ENCODE measurements at regions not wholly inside any gene's neighbourhood (a gene's known extent, or its start where the extent isn't known, plus 50 kb on each side); places are given as distances from the start of the nearest gene placed in this dataset.

DNA sequence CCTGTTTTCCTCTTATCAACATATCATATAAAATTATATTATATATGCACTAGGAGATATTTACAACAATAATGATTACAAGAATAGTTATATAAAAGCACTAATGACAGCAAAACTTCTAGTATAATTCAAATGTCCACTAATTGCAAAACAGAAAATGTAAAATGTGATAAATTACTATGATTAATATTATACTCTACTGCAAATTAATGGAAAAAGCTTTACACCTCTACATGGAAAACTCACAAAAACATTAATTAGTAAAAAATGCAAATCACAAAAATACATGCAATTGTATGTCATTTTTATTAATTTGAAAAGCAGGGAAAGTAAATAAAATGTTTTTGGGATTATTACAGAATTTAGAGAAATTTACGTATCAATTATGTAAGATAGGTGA, 681.0 kb upstream of the PCDH20 start:
- H3K27ac ChIP-seq (replicated peaks in 1 of 4) = no peak overlapping the region
- H3K9me3 ChIP-seq = no peaks in the 10 kb centered on the region
- no peak overlapping the region for H3K4me3 ChIP-seq
- H3K4me1 ChIP-seq = no peaks in the 10 kb centered on the region
- no peaks in the 10 kb centered on the region for H3K27me3 ChIP-seq
- no peak for DNase-seq (ENCODE audit: extremely low spot score)
- TF ChIP-seq POLR2A (IDR thresholded peaks at IDR 0.05; ENCODE audit: low read depth) (no peak), EP300 (IDR thresholded peaks at IDR 0.05) (no peak), POLR2AphosphoS5 (IDR thresholded peaks at IDR 0.05) (no peak)
- TF ChIP-seq, protein P1, sequence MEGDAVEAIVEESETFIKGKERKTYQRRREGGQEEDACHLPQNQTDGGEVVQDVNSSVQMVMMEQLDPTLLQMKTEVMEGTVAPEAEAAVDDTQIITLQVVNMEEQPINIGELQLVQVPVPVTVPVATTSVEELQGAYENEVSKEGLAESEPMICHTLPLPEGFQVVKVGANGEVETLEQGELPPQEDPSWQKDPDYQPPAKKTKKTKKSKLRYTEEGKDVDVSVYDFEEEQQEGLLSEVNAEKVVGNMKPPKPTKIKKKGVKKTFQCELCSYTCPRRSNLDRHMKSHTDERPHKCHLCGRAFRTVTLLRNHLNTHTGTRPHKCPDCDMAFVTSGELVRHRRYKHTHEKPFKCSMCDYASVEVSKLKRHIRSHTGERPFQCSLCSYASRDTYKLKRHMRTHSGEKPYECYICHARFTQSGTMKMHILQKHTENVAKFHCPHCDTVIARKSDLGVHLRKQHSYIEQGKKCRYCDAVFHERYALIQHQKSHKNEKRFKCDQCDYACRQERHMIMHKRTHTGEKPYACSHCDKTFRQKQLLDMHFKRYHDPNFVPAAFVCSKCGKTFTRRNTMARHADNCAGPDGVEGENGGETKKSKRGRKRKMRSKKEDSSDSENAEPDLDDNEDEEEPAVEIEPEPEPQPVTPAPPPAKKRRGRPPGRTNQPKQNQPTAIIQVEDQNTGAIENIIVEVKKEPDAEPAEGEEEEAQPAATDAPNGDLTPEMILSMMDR (IDR thresholded peaks at IDR 0.05) = no peak
- WGBS = 46% methylated on average over 1 of the region's 1 CpG
- no peaks in the 10 kb centered on the region for H3K36me3 ChIP-seq
- intact Hi-C loops (cut with DNase I) = no loop called here

DNA sequence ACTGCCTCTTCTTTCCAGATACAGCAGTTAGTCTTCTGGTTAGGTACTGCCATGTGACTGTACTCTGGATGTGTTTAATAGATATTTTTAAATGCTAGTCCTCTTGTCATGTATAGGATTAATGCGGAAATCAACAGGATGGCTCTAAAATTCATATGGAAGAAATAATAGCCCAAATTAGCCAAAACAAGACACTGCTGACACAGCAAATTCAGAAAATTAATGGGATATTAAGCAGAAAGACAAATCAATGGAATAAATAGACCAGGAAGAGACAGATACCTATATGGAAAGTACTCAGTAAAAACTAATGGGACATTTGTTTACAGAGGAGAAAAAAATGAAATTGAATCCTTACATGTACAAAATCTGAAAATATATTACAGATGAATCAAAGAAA, 679.3 kb upstream of the PCDH20 start:
- intact Hi-C loops (cut with DNase I) = no loop called here
- Histone ChIP-seq H3K4me1 (no peaks in the 10 kb centered on the region), H3K27me3 (no peaks in the 10 kb centered on the region), H3K4me3 (no peak overlapping the region), H3K27ac (replicated peaks in 1 of 4) (no peak overlapping the region), H3K36me3 (no peaks in the 10 kb centered on the region), H3K9me3 (no peaks in the 10 kb centered on the region)
- 96% methylated on average over 1 of the region's 1 CpG for WGBS
- DNase-seq (ENCODE audit: extremely low spot score) = no peak
- TF ChIP-seq POLR2AphosphoS5 (IDR thresholded peaks at IDR 0.05) = no peak
- no peak for TF ChIP-seq POLR2A (IDR thresholded peaks at IDR 0.05; ENCODE audit: low read depth)
- TF ChIP-seq, protein P1 (IDR thresholded peaks at IDR 0.05) = no peak
- TF ChIP-seq EP300 (IDR thresholded peaks at IDR 0.05) = no peak

DNA sequence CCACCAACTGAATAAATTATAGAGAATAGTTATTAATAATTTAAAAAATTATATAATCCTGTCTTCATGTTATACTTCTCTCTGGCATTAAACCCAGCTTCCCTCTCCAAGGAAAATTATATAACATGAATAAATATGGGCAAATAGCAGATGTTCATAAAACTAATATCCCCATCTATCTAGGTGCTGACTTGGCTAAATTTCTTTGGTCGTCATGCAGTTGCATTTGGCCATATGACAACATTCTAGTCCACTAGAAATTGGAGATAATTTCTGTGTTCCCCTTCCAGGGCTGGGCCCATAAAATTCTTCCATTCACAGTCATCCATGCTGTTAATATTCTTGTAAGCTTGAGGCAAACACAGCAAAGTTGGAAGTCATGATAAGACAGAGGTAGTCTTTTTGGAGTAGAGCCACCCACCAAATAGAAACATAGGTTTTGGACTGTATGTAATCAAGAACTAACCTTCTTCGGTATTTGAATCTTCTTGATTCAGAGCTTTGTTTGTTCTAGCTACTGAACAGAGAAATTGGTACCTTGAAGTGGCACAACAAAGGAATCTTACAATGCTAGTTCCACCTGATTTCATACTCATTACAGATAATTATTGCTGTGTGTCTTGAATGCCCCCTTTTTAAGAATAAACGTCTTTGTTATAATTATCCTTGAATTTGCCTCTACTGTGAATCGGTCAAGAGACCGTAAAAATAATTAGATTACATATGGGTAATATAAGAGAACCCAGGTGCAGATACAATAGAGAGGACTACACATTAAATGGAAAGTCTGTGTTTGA, 678.5 kb upstream of the PCDH20 start:
- WGBS = 86% methylated on average over 5 of the region's 5 CpGs
- H3K4me1 ChIP-seq = no peaks in the 10 kb centered on the region
- TF ChIP-seq EP300 (IDR thresholded peaks at IDR 0.05) (no peak), POLR2A (IDR thresholded peaks at IDR 0.05; ENCODE audit: low read depth) (no peak), POLR2AphosphoS5 (IDR thresholded peaks at IDR 0.05) (no peak)
- TF ChIP-seq, protein P1 (IDR thresholded peaks at IDR 0.05) = no peak
- no peaks in the 10 kb centered on the region for H3K9me3 ChIP-seq
- H3K27me3 ChIP-seq = no peaks in the 10 kb centered on the region
- no peak for DNase-seq (ENCODE audit: extremely low spot score)
- H3K27ac ChIP-seq (replicated peaks in 1 of 4) = no peak overlapping the region
- no peak overlapping the region for H3K4me3 ChIP-seq
- no peaks in the 10 kb centered on the region for H3K36me3 ChIP-seq
- intact Hi-C loops (cut with DNase I) = no loop called here

DNA sequence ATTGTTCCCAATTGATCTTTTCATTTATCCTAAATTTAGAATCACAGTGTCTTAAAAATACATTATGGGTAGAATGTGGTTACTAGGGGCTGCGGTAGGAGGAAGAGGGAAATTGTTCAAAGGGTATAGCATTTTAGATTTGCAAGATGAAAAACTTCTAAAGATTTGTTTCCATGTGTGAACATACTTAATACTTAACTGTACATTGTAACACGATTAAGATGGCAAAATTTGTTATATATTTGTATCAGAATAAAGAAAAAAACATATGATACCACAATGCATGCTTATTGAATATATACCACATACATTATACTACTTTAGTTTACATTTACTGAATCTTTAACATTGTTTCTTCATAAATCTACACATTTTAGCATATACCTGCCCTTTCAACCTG, 677.3 kb upstream of the PCDH20 start:
- Histone ChIP-seq H3K27ac (replicated peaks in 1 of 4) (no peak overlapping the region), H3K4me3 (no peak overlapping the region), H3K36me3 (no peaks in the 10 kb centered on the region), H3K27me3 (no peaks in the 10 kb centered on the region), H3K4me1 (no peaks in the 10 kb centered on the region), H3K9me3 (no peaks in the 10 kb centered on the region)
- TF ChIP-seq EP300 (IDR thresholded peaks at IDR 0.05) = no peak
- no peak for TF ChIP-seq POLR2A (IDR thresholded peaks at IDR 0.05; ENCODE audit: low read depth)
- TF ChIP-seq, protein P1 (IDR thresholded peaks at IDR 0.05) = no peak
- TF ChIP-seq POLR2AphosphoS5 (IDR thresholded peaks at IDR 0.05) = no peak
- WGBS = 78% methylated on average over 2 of the region's 2 CpGs
- DNase-seq (ENCODE audit: extremely low spot score) = no peak
- intact Hi-C loops (cut with DNase I) = no loop called here

DNA sequence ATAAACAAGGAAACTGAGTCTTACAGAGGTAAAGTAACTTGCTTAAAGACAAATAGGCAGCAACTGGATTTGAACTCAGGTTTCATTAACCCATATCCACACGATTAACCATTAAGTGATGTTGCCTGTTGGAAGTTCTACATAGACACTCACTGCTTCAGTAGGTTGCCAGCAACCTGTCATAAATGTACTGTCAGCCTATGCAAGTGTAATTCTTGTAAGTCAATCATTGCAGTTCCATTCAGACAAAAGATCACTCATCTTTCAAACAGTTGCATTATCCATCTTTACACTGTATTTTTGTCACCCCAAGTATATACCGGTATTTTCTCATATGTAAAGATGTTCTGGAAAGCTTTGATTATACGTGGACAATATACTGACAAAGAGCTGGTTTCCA, 676.9 kb upstream of the PCDH20 start:
- H3K36me3 ChIP-seq = no peaks in the 10 kb centered on the region
- intact Hi-C loops (cut with DNase I) = no loop called here
- TF ChIP-seq POLR2AphosphoS5 (IDR thresholded peaks at IDR 0.05) = no peak
- TF ChIP-seq, protein P1 (IDR thresholded peaks at IDR 0.05) = no peak
- H3K9me3 ChIP-seq = no peaks in the 10 kb centered on the region
- 74% methylated on average over 3 of the region's 3 CpGs for WGBS
- no peaks in the 10 kb centered on the region for H3K27me3 ChIP-seq
- no peak overlapping the region for H3K4me3 ChIP-seq
- no peak overlapping the region for H3K27ac ChIP-seq (replicated peaks in 1 of 4)
- no peak for DNase-seq (ENCODE audit: extremely low spot score)
- no peaks in the 10 kb centered on the region for H3K4me1 ChIP-seq

Measured in esophagus muscularis mucosa (tissue), 4 donors.